CD4-positive, alpha-beta T cell (primary cell): ENCODE measurements at regions not wholly inside any gene's neighbourhood (a gene's known extent, or its start where the extent isn't known, plus 50 kb on each side); places are given as distances from the start of the nearest gene placed in this dataset.

ENCODE experiments used
- ATAC-seq: fragments of 200-7000 bp; cut with Tn5 transposase; one replicate; pipeline ENCODE4 v1.10.0; 2022; ENCODE audit warnings: mild to moderate bottlenecking; ENCODE audit not compliant: poor library complexity
- CTCF ChIA-PET: fragments of 350-600 bp; sonication (Branson Sonifier 250); formaldehyde crosslinking; loops from one replicate; lab custom pipeline; 2021; ENCODE audit warnings: antibody characterized with exemption, inconsistent platforms; lab: Charles Lee
- POLR2A ChIA-PET: fragments of 350-600 bp; sonication (Branson Sonifier 250); formaldehyde crosslinking; loops from one replicate; lab custom pipeline; 2021; ENCODE audit warnings: antibody characterized with exemption, inconsistent platforms; lab: Charles Lee
- DNase-seq, 14 experiments: peaks; one replicate each; pipeline ENCODE4 v3.0.0-alpha.2; 2013 to 2020; ENCODE audit warnings: mixed read lengths in 2 of 14
- H3K27ac ChIP-seq, 2 donors: one replicate each; pipeline versions ENCODE4 v1.5.1 to v1.7.0; 2013; ENCODE audit warnings: low read length in 2 of 2, low read depth in 1 of 2, mild to moderate bottlenecking in 1 of 2
- H3K27me3 ChIP-seq, 2 experiments: 1 replicate in 1 of 2; 2 replicates in 1 of 2; pipeline versions ENCODE4 v1.6.1 to v1.7.0; 2013; ENCODE audit warnings: low read length in 2 of 2, control low read depth in 1 of 2, mild to moderate bottlenecking in 1 of 2, moderate library complexity in 1 of 2; ENCODE audit not compliant: insufficient read depth in 2 of 2, control insufficient read depth in 1 of 2
- H3K36me3 ChIP-seq: one replicate; pipeline ENCODE4 v1.6.1; 2013; ENCODE audit warnings: low read length, control low read depth; ENCODE audit not compliant: insufficient read depth
- H3K4me1 ChIP-seq: one replicate; pipeline ENCODE4 v1.6.1; 2013; ENCODE audit warnings: low read length, control low read depth; ENCODE audit not compliant: insufficient read depth
- H3K4me3 ChIP-seq: one replicate; pipeline ENCODE4 v1.5.1; 2013; ENCODE audit warnings: mild to moderate bottlenecking, low read length, moderate library complexity
- H3K9me3 ChIP-seq, 2 experiments: 1 replicate in 1 of 2; 2 replicates in 1 of 2; pipeline versions ENCODE4 v1.6.1 to v1.7.0; 2013; ENCODE audit warnings: low read length in 2 of 2, mild to moderate bottlenecking in 2 of 2, control low read depth in 1 of 2, moderate library complexity in 1 of 2; ENCODE audit not compliant: control insufficient read depth in 1 of 2, insufficient read depth in 1 of 2
- H3K27ac Mint-ChIP-seq: one replicate; pipeline ENCODE4 v1.8.0; 2020; ENCODE audit warnings: mixed read lengths
- H3K27me3 Mint-ChIP-seq: one replicate; pipeline ENCODE4 v1.8.0; 2021; ENCODE audit warnings: mixed read lengths
- H3K36me3 Mint-ChIP-seq: one replicate; pipeline ENCODE4 v1.8.0; 2021; ENCODE audit warnings: low read depth, mixed read lengths
- H3K4me1 Mint-ChIP-seq: one replicate; pipeline ENCODE4 v1.8.0; 2021; ENCODE audit warnings: low read depth, mixed read lengths
- H3K4me3 Mint-ChIP-seq: one replicate; pipeline ENCODE4 v1.8.0; 2020; ENCODE audit warnings: mild to moderate bottlenecking, mixed read lengths
- H3K9me3 Mint-ChIP-seq: one replicate; pipeline ENCODE4 v1.8.0; 2020; ENCODE audit warnings: mixed read lengths
- CTCF ChIP-seq: fragments of 200-600 bp; IDR thresholded peaks from one replicate; pipeline ENCODE4 v1.8.0; 2022; ENCODE audit warnings: antibody characterized with exemption, mild to moderate bottlenecking
- intact Hi-C, 2 experiments: fragments of 100-400 bp; cut with DNase I in 1 of 2; cut with micrococcal nuclease in 1 of 2; formaldehyde crosslinking; loops; one replicate each; pipeline versions ENCODE4 v1.15.1 to v1.9.0; 2023 to 2025; cut with DNase I, micrococcal nuclease

DNA sequence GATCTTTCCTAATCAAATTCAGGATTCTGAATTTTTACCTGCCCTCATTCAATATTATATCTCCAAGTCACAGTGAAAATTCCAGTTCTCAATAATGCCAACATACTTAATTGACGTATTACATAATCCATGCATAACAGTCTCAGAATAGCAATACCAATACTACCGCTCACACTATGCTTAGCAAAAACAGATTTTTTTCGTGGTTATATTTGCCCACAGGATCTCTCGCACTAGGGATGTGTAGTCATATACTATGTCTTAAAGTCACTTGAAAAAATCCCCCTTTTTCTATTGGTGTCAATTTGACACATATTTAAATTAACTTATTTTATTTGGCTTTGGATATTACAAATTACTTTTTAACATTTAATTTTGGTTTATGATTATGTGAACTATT lies 323.1 kb upstream of the SLC35B3 start:
- DNase-seq (no peak), ATAC-seq (no peak)
- Mint-ChIP-seq H3K4me3 (no peak overlapping the region), H3K27me3 (no peaks in the 10 kb centered on the region), H3K4me1 (no peaks in the 10 kb centered on the region), H3K36me3 (no peaks in the 10 kb centered on the region), H3K9me3 (peaks cover 2% of the 10 kb centered on the region), H3K27ac (no peak overlapping the region)
- ChIA-PET CTCF (no interaction called here), POLR2A (no interaction called here)
- intact Hi-C loops = no loop called here
- Histone ChIP-seq H3K9me3 (peaks cover 0 to 8% of the 10 kb centered on the region in 2 experiments), H3K4me3 (no peak overlapping the region), H3K4me1 (no peaks in the 10 kb centered on the region), H3K27ac (no peak overlapping the region), H3K27me3 (no peaks in the 10 kb centered on the region), H3K36me3 (no peaks in the 10 kb centered on the region)
- no peak for TF ChIP-seq CTCF

- peaks cover 2% of the 10 kb centered on the region for H3K9me3 Mint-ChIP-seq
- H3K36me3 Mint-ChIP-seq = no peaks in the 10 kb centered on the region
- H3K4me1 Mint-ChIP-seq = no peaks in the 10 kb centered on the region
- CTCF ChIA-PET = no interaction called here
- intact Hi-C loops = no loop called here
- H3K4me3 Mint-ChIP-seq = no peak overlapping the region
- ATAC-seq (no peak), DNase-seq (no peak)
- no peaks in the 10 kb centered on the region for H3K27me3 Mint-ChIP-seq
- POLR2A ChIA-PET = no interaction called here
- no peak for TF ChIP-seq CTCF
- Histone ChIP-seq H3K27ac (no peak overlapping the region), H3K4me3 (no peak overlapping the region), H3K9me3 (peaks cover 4 to 7% of the 10 kb centered on the region in 2 experiments), H3K27me3 (no peaks in the 10 kb centered on the region), H3K4me1 (no peaks in the 10 kb centered on the region), H3K36me3 (no peaks in the 10 kb centered on the region)
- no peak overlapping the region for H3K27ac Mint-ChIP-seq
These were observed 315.3 kb upstream of the SLC35B3 start for GRCh38 chr6:8750627-8751026.

GRCh38 chr6:8749465-8749864 lies 314.1 kb upstream of the SLC35B3 start:
- ChIA-PET POLR2A (no interaction called here), CTCF (no interaction called here)
- Histone ChIP-seq H3K27me3 (no peaks in the 10 kb centered on the region), H3K4me3 (no peak overlapping the region), H3K27ac (no peak overlapping the region), H3K4me1 (no peaks in the 10 kb centered on the region), H3K9me3 (peaks cover 4 to 7% of the 10 kb centered on the region in 2 experiments), H3K36me3 (no peaks in the 10 kb centered on the region)
- Mint-ChIP-seq H3K9me3 (peaks cover 1% of the 10 kb centered on the region), H3K4me3 (no peak overlapping the region), H3K4me1 (no peaks in the 10 kb centered on the region), H3K27me3 (no peaks in the 10 kb centered on the region), H3K27ac (no peak overlapping the region), H3K36me3 (no peaks in the 10 kb centered on the region)
- DNase-seq (no peak), ATAC-seq (no peak)
- no peak for TF ChIP-seq CTCF
- intact Hi-C loops = no loop called here
